GM18520 (cell line): ENCODE measurements at regions not wholly inside any gene's neighbourhood (a gene's known extent, or its start where the extent isn't known, plus 50 kb on each side); places are given as distances from the start of the nearest gene placed in this dataset.
"Not testable (repeated sequence)": the region's sequence is repeated elsewhere in the genome, so short reads cannot be mapped to it uniquely, and the experiment has no call there.

Experiments used
- ATAC-seq: cut with Tn5 transposase; IDR thresholded peaks from one replicate; pipeline ENCODE4 v1.9.1; 2021; ENCODE audit not compliant: unreplicated experiment

DNA sequence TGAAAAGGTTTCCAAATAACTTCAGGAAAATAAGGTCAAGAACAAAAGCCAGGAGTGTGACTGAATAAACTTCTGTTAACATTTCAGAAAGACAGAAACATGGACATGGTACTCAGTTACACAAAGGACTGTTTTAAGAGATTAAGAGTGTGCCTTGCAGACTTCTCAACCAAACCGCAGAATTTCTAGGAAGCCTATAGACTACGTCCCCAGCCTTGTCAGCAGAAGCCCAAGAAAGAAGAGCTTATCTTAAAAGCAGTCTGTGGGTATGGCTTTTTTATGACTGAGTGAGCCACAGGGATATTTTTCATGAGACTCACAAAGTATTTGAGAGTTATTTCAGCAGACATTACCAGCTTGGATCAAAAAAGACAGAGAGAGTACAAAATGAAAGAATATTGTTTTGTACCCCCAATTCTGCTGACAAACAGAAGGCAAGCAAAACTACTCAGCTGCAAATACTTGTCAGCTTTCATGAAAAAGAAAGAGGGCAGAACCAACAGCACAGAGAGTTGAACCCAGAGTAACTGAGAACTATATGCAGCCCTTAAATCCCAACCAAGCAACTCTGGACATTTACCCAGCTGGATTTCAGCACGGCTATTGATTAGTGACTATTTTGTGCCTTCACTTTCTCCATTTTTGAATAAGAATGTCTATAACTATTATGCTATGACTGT is 711.0 kb upstream of the CTNND2 start:
- ATAC-seq = no peak

DNA sequence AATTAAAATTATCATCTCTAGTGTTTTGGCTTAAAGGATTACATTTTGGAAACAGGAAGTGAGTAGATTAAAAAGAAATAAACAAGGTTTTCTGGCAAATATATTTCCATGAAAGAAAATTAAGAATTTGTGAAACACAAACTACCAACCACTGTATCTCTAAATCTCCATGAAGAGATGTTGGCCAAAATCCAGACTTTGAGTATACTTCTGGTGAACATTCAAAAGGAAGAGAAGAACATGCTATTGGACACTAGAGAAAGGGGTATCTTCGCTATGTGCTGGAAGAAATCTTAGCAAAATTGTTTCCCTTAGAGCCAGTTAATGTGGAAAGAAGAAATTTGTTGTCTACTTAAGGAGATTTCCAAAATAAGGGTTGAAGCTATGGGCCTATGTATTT is 710.4 kb upstream of the CTNND2 start:
- no peak for ATAC-seq

DNA sequence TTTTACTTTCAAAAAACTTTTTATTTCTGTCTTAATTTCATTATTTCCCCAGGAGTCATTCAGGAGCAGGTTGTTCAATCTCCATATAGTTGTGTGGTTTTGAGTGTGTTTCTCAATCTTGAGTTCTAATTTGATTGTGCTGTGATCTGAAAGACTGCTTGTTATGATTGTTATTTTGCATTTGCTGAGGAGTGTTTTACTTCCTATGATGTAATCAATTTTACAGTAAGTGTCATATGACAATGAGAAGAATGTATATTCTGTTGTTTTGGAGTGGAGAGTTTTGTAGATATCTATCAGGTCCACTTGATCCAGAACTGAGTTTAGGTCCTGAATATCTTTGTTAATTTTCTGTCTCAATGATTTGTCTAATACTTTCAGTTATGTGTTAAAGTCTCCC is 706.9 kb upstream of the CTNND2 start:
- ATAC-seq = no peak

DNA sequence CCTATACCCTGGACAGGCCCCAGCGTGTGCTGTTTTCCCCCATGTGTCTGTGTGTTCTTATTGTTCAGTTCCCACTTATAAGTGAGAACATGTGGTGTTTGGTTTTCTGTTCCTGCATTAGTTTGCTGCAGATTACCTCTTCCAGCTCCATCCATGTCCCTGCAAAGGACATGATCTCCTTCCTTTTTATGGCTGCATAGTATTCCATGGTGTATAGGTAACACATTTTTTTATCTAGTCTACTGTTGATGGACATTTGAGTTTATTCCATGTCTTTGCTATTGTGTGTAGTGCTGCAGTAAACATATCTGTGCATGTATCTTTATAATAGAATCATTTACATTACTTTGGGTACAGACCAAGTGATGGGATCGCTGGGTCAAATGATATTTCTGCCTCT is 703.6 kb upstream of the CTNND2 start:
- ATAC-seq = not testable (repeated sequence)

DNA sequence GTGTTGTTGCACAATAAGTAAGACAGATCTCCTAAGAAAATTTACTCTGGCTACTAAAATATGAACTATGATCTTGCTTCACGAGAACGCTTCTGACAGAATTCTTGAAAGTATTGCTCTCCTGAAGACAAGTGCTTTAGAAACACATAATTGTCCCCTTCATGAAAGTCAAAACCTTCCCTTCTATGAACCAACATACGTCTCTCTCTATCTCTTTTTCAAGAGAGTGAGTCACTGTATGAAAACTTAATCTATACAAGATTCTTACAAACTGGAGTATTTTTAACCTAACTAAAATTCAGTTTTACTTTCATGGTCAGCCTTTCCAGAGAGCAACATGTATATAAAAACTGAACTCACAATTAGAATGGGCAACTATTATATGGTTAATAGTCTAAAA is 688.0 kb upstream of the CTNND2 start:
- ATAC-seq = no peak

DNA sequence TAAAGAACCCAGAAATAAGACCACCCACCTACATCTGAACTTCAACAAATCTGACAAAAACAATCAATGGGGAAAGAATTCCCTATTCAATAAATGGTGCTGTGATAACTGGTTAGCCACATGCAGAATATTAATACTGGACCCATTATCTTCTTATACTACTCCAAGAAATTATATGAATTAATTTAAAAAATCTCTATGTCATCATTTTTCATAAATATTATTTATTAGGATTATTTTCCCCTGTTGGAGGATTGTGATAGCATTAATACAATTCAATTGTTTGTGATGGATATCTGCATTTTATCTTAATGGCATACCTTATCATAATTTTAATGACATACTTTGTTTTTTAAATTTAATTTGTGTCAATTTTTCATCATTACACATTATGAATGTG is 682.2 kb upstream of the CTNND2 start:
- no peak for ATAC-seq

DNA sequence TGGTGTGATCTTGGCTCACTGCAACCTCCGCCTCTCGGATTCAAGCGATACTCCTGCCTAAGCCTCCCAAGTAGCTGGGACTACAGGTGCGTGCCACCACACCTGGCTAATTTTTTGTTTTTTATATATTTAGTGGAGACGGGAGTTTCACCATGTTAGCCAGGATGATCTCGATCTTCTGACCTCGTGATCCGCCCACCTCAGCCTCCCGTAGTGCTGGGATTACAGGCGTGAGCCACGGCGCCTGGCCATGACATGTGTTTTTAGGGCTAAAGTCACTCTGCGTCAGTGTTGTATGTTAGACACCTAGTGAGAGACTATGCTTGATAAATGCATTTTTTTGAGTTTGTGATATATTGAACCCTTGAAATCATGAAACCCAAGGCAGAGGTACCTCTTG is 674.6 kb upstream of the CTNND2 start:
- not testable (repeated sequence) for ATAC-seq

DNA sequence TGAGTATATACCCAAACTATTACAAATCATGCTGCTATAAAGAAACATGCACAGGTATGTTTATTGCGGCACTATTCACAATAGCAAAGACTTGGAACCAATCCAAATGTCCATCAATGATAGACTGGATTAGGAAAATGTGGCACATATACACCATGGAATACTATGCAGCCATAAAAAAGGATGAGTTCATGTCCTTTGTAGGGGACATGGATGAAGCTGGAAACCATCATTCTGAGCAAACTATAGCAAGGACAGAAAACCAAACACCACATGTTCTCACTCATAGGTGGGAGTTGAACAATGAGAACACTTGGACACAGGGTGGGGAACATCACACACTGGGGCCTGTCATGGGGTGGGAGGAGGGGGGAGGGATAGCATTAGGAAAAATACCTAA is 672.7 kb upstream of the CTNND2 start:
- ATAC-seq = not testable (repeated sequence)

DNA sequence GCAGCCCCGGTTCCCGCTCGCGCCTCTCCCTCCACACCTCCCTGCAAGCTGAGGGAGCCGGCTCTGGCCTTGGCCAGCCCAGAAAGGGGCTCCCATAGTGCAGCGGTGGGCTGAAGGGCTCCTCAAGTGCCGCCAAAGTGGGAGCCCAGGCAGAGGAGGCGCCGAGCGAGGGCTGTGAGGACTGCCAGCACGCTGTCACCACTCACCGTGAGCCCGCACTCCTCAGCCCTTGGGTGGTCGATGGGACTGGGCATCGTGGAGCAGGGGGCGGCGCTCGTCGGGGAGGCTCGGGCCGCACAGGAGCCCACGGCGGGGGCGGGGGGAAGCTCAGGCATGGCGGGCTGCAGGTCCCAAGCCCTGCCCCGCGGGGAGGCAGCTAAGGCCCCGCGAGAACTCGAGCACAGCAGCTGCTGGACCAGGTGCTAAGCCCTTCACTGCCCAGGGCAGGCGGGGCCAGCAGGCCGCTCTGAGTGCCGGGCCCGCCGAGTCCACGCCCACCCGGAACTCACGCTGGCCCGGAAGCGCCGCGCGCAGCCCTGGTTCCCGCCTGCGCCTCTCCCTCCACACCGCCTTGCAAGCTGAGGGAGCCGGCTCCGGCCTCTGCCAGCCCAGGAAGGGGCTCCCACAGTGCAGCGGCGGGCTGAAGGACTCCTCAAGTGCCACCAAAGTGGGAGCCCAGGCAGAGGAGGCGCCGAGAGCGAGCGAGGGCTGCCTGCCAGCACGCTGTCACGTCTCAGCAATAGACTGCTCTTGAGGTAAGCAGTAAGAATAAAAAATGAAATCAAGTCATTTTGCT is 670.2 kb upstream of the CTNND2 start:
- ATAC-seq = not testable (repeated sequence)

DNA sequence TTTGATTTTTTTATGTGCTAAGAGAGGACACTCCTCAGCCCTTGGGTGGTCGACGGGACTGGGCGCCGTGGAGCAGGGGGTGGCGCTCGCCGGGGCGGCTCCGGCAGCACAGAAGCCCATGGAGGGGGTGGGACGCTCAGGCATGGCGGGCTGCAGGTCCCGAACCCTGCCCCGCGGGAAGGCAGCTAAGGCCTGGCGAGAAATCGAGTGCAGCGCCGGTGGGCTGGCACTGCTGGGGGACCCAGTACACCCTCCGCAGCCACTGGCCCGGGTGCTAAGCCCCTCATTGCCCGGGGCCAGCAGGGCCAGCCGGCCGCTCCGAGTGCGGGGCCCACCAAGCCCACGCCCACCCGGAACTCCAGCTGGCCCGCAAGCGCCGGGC is 669.7 kb upstream of the CTNND2 start:
- ATAC-seq = not testable (repeated sequence)

DNA sequence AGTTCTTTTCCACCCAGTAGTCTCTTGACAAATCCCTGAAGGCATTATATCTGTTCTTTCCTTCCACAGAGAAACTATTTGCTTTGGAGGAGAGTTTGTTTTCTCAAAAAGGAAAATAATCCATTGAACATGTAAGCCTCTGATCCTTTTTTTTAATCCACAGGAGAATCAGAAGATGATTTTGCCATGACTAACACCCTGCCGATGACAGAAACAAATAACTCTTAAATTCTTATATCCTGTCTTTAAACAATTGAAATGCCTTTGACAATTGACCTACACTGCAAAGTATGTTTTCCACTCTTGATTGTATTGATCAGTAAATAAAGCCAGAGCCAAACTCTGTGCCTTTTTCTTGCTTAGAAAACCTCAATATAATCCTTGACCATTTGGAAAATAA is 666.4 kb upstream of the CTNND2 start:
- no peak for ATAC-seq

DNA sequence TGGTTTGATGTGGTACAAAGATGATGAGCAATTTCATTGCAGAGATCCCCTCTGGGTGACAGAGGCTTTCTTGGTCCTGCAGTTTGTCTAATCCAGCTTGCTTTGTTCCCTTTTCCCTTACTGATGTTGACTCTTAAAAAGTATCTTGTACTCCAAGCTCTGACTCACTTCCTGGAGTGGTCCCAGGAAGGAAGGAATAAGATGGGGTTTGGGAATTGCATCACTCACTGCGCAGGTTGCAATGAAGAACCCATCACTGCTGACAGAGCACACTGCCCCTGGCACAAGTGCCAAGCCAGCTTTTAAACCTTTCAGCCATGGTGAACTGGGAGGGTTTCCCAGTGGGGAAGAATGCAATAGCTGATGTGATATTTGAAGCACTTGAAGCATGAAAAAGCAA is 662.2 kb upstream of the CTNND2 start:
- ATAC-seq = no peak

DNA sequence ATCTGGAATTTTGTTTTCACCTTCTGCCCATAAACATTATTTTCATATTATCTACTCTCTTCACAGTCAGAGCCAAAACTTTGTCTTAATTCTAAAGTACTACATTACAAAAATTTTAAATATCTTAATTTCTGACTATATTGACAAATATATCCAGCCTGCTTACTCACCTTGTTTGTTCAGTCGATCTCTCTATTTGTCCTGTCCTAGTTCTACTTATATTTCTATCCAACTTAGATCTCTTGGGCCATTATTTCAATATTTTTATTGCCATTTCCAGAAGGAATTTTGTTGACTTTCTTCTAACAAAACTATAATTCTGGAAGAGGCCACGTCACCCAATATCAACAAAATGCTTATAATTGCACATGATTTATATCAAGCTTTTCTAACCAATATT is 652.8 kb upstream of the CTNND2 start:
- ATAC-seq = no peak

DNA sequence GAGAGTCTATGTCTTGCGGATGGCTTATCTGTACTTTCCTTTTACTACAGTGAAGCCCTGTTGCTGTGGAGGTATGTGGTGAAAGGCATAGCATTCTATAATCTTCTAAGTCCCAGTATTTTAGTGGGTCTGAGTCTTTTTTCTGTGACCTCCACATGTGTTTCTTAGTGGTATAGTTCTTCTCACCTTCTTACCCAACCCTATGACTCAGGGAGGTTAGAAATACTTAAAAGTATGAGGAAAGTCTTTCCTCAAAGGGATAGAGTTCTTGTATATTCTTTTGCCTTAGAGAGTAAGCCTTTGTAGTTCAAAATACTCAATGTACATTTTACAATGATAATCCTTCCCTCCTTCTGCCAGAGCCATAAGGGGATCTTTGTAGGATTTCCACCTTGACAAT is 621.9 kb upstream of the CTNND2 start:
- no peak for ATAC-seq

DNA sequence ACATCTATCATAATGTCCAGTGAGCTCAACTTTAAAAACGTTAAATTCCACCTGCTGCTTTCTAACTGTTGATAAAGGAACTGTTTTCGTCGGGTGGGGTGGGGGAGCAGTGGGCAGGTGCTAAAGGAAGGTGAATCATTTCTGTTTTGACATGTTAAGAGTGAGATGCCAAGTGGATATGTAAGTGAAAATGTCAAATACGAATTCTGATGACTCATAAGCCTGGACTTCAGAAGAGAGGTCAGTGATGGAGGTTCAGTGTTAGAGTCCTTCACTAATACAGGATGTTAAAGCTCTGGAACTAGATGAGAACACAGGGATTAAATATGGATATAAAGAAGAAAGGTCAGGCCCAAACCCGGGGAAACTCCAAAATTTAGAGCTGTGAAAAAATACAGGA is 617.9 kb upstream of the CTNND2 start:
- no peak for ATAC-seq

DNA sequence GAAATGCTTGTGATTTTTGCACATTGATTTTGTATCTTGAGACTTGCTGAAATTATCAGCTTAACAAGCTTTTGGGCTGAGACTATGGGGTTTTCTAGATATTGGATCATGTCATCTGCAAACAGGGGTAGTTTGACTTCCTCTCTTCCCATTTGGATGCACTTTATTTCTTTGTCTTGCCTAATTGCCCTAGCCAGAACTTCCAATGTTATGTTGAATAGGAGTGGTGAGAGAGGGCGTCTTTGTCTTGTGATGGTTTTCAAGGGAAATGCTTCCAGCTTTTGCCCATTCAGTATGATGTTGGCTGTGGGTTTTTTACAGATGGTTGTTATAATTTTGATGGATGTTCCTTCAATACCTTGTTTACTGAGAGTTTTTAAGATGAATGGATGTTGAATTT is 600.7 kb upstream of the CTNND2 start:
- ATAC-seq = not testable (repeated sequence)

DNA sequence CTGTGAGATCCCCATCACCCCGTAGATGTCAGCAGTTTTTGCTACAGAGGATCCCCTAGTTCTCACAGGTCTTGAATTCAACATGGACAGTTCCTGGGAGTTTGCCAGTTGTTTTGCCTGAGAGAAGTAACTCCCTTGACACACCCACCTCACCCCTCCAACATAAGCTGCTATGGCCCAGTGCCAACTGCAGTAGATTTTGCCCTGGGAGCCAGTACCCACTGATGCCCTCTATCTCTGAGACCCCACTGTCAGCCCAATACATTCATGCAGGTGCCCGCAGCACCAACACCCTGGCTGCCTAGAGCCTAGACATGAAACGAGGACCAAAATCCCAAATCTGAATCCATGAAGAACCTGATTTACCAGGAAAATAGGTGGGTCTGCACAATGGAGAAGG is 583.9 kb upstream of the CTNND2 start:
- no peak for ATAC-seq

DNA sequence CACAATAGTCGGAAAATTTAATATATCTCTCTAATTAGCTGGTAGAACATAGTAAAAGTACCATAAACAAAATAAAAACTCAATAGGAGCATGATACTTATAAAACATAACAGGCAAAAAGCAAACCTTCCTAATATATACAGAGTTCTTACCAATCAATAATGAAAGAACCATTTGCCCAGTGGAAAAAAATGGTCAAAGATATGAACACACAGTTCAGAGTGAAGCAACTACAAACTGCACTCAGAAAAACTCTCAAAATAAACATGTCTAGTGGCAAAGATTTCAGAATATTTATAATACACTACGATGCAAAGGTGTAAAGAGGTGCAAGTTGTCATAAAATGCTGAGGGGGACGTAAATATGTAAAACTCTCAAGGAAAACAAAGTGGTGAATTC is 576.2 kb upstream of the CTNND2 start:
- ATAC-seq = no peak

DNA sequence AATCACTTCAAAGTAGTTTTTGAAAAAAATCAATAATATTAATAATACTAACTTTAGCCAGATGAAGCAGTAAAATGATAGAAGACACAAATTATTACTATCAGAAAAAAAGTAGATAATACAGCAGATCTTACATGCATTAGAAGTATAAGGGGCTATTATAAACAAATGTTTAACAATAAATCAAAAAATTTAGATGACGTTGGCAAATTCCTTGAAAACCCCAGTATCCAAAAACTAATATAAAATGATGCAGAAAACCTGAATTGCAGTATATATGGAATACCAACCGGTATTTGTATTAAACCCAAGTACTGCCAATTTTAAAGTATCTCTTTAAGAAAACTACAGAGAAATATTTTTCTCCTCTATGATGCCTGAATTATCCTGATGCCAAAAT is 573.3 kb upstream of the CTNND2 start:
- ATAC-seq = no peak

DNA sequence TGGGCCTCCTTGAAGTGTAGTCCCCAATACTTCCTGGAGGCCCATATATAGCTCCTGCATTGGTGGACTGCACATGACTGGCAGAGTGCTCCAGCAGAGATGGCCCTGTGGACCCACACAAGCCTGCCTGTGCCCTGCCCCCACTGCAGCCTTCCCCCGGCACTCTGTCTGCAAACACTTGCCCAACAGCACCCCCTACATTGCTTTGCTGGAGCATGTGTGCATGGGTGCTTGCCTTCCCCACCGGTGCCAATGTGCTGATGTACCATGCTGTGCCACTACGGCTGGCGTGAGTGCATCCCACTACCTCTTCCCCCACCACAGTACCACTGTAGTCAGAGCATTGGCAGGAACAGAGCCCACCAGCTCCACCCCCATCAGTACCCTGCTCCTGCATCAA is 563.6 kb upstream of the CTNND2 start:
- ATAC-seq = no peak

DNA sequence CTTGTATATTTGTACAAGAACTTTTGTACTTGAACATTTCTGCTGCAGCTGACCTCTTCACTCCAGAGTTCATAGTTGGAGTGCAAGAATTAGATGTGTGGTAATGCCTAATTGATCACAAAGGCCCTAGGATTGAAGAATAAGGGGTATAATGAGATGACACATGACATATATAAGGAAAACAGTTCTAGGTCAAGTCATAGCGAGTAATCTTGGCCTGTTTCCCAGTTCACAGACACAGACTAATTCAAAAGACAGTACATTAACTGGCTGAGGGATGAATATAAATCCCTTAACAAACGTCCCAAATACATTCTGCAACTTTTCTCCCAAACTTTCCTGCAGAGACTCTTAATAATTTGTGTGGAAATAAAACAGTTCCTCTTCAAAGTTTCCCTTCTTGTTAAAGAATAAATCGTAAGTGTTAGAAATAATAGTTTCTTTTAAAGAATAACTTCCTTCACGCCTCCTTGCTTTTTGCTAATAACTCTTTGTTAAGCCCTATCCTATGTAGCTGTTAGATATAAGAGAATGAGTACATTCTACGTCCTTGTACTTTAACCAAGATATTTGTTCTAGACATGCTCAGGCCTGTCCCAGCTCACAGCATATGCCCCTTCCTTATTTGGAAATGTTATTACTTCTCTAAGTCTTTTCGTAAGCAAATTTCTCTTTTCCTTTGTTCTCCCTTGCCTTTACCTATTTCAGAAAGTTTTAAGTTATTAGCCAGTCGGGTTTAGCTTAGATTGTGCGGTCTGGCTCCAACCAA is 556.4 kb upstream of the CTNND2 start:
- no peak for ATAC-seq

DNA sequence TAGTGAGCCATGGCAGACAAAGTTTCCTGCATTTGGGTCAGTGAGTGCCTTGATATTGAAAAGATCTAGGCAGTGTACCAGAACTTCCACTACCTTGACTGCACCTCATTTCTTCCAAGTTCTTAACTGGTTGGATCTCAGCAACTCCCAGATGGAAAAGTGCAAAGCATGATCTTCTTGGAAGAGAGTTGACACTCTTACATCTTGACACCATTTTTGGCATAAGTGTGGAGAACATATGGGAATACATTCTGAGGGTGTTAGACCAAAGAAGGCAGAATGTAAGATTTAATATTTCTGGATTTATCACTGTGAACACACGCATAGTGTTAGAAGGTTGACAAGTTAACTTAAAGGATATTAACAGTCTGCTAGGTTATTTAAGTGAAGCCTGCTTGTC is 555.1 kb upstream of the CTNND2 start:
- no peak for ATAC-seq
